ENCODE measurements at regions not wholly inside any gene's neighbourhood (a gene's known extent, or its start where the extent isn't known, plus 50 kb on each side); places are given as distances from the start of the nearest gene placed in this dataset.
A peak's percentile ranks its signal among the peaks of the same experiment; 100 is the strongest.

DNA sequence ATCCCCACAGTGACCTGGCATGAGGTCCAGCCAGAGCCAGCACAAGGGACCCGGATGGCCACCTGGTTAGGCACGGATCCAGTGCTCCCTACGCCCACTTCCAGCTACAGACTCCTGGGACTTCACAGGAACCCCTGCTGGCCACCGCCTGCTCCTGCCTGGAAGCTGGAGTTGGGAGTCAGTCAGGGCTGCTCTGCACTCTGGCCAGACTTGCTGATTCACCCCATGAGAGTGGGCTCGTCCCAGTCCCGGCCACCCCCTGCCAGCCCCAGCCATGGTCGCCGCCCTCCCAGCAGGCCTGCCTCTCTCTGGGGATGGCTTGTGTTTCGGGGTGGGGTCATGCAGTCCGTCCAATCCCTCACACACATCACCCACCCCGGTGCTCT lies 125.8 kb downstream of the DLL1 start:
- TF ChIP-seq, protein P1, sequence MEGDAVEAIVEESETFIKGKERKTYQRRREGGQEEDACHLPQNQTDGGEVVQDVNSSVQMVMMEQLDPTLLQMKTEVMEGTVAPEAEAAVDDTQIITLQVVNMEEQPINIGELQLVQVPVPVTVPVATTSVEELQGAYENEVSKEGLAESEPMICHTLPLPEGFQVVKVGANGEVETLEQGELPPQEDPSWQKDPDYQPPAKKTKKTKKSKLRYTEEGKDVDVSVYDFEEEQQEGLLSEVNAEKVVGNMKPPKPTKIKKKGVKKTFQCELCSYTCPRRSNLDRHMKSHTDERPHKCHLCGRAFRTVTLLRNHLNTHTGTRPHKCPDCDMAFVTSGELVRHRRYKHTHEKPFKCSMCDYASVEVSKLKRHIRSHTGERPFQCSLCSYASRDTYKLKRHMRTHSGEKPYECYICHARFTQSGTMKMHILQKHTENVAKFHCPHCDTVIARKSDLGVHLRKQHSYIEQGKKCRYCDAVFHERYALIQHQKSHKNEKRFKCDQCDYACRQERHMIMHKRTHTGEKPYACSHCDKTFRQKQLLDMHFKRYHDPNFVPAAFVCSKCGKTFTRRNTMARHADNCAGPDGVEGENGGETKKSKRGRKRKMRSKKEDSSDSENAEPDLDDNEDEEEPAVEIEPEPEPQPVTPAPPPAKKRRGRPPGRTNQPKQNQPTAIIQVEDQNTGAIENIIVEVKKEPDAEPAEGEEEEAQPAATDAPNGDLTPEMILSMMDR (IDR thresholded peaks at IDR 0.05; ENCODE audit: poor library complexity) = peak; percentile 9
- TF ChIP-seq EZH2 (IDR thresholded peaks at IDR 0.05; ENCODE audit: borderline replicate concordance) (no peak), EZH2phosphoT487 (IDR thresholded peaks at IDR 0.05; ENCODE audit: low read depth, severe bottlenecking, unreplicated experiment) (no peak)
